ENCODE measurements at regions not wholly inside any gene's neighbourhood (a gene's known extent, or its start where the extent isn't known, plus 50 kb on each side); places are given as distances from the start of the nearest gene placed in this dataset.
"Not testable (repeated sequence)": the region's sequence is repeated elsewhere in the genome, so short reads cannot be mapped to it uniquely, and the experiment has no call there.

DNA sequence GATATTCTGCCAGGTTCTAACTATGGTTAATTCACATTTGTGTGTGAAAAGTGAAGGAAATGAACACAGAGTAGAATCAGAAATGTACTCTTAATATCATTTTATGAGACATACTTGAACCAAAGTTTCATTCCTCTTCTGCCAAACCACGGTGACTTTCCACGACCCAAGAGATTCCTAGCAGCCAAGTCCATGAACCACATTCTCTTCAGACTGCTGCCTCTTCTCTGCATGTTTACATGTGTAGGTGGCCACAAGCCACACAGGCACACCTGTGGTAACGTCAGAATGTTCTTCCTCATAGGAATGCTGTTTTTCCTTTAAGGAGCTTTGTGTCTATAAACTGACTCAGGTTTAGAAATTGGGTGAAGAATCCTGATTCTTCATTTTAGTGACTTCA is 1411.2 kb downstream of the RAPGEF2 start:
- no peak for DNase-seq

- DNase-seq: no peak
These were observed 1420.4 kb downstream of the RAPGEF2 start for GRCh38 chr4:160523231-160523630.

GRCh38 chr4:160537681-160538080 is 1434.8 kb downstream of the RAPGEF2 start:
- no peak for DNase-seq

- DNase-seq: no peak
These were observed 1443.3 kb downstream of the RAPGEF2 start for GRCh38 chr4:160546201-160546600.

GRCh38 chr4:160549951-160550519 is 1447.2 kb downstream of the RAPGEF2 start:
- DNase-seq: not testable (repeated sequence)

DNA sequence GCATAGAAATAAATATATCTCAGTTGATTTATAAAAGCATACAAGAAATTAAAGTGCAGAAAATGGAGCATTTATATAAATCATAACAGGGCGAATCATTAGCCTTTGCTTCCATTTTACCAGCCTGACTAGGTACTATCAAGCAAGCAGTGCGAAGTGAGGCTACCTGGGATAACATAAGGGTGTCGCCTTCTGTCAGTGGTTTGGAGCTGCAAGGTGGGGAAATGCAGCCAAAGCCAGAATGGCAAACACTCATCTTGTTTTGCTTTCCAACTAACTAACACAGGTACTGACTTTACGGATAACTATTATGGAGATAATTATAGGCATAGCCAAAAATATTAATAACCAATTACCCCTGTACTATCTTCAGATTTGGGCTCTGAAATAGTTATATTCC is 1459.8 kb downstream of the RAPGEF2 start:
- no peak for DNase-seq

DNA sequence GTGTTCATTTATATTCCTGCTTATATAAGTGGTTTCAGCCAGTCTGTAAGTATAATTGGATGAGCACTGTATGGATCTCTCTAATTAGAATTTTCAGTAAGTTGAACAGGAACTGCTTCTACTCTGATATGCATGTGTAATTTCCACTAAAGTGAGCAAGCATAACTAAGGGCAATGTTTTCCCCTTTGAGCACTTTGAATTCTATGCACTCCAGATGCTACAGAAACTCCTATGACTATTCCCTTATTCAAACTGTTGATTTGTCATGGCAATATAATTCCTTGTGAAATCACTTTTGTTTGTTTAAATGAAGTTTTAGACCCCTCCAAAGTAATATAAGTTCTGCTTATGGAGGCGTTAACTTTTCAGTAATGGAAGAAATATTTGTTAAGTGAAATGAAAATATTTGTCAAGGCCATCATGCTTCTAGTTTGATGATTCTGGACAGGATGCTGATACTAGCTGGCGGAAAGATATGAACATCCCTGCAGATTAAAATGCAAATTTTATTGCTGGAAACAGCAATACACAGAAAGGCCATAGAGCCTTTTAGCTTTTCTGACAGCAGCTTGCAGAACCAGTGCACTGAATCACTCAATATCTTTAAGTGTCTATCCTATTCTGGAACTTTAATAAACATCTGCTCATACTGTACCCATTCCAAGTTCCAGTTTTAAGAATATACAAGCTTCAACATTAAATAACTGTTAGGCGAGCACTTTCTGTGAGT is 1460.8 kb downstream of the RAPGEF2 start:
- no peak for DNase-seq

DNA sequence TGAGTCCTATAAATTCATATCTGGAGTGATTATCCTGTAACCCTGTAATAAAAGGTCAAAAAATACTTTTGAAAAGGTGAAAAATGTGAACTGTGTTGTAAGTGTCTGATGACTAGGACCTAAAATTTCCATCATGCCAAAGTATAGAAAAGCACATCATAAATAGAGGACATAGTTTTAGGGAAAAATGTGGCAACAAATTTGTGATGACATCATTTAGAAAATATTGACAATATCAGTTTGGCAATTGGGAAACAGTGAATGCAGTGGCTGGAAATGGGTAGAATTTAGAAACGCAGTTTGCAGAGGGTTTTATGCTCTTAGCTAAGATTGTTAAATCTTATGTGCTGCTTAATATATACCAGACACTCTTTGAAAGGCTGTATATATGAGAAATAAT is 1464.8 kb downstream of the RAPGEF2 start:
- no peak for DNase-seq

DNA sequence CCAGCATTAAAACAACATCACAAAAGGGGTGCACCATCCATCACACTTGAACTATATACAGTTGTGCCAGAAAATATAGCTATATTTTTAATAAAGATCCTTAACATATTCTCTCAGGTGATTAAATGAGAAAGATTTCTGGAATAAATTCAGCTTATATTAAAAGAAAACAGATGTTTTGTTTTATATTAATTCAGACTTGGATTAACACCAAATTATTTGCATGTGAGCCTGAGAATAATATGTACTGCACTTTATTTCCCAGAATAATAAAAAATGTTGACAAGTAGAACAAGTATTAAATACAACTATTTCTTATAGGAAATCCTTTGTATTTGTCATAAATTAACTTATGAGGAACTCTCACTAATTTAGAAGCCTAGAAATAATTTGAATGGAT is 1467.4 kb downstream of the RAPGEF2 start:
- no peak for DNase-seq

- DNase-seq: not testable (repeated sequence)
These were observed 1471.4 kb downstream of the RAPGEF2 start for GRCh38 chr4:160574272-160574671.

GRCh38 chr4:160580581-160580980 is 1477.7 kb downstream of the RAPGEF2 start:
- DNase-seq: no peak

GRCh38 chr4:160592258-160592657 is 1489.4 kb downstream of the RAPGEF2 start:
- DNase-seq: no peak

DNA sequence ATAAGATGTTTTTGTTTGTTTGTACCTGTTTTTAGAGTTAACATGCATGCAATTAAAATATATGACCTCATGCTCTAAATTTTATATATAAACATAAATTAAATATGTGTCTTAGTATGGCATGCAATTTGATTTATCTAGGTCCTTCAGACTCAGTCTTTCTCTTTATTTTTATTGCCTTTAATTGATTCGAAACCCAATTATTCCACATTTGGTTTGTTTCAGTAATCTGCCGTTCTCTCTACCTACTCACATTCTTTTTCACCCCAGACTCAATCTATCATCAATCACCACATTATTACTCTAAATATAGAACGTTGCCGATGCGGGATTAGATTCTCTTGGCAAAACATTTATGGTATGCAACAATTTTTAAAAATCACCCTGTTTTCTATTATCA is 1492.8 kb downstream of the RAPGEF2 start:
- DNase-seq: no peak

- DNase-seq: no peak
These were observed 1501.7 kb downstream of the RAPGEF2 start for GRCh38 chr4:160604541-160604940.

DNA sequence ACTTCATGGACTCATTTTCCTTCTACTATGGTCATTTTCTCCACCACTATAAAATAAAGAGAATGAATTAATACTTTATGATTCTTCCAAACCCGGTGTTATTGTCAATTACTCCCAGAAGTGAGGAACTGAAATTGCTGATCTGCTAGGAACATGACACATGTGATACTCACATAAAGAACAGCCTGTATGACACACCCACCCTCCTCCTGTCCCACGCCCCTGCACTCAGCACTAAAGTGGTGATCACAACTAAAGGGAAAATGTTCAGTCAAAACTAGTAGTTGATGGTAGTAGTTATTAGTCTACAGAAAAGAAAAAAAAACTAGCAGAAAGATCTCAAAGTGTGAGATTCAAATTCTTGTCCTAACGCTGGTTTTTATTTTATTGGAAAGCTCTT is 1508.3 kb downstream of the RAPGEF2 start:
- no peak for DNase-seq

GRCh38 chr4:160631044-160631443 is 1528.2 kb downstream of the RAPGEF2 start:
- no peak for DNase-seq

DNA sequence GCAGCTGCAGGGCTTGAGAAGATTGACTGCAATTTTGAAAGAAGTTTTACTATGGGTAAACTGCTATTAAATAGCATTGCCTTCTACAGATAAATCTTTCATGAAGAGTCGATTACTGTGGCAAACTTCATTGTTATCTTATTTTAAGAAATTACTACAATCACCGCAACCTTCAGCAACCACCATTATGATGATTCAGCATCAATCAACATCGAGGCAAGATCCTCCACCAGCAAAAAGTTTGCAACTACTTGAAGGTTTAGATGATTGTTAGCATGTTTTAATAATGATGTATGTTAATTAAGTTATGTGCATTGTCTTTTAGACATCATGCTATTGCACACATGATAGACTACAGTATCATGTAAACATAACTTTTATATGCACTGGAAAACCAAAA is 1511.0 kb downstream of the FSTL5 start:
- DNase-seq: no peak

DNA sequence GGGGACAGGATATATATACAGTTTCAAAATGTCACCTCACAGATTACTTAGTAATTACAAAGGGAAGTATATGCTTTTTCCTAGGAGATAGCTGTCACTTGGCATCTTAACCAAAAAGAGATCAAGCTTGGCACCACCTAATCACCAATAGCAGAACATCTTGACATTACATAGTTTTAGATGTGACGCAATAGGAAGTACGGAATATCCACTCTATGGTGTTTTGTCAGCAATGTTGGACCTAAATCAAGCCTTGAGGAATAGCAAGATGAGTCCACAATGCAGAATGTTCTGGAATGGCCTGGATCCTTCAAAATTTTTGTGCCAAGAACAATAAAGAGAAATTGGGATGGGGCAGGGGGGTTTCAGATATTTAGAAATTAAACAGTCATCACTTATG is 1488.2 kb downstream of the FSTL5 start:
- no peak for DNase-seq

DNA sequence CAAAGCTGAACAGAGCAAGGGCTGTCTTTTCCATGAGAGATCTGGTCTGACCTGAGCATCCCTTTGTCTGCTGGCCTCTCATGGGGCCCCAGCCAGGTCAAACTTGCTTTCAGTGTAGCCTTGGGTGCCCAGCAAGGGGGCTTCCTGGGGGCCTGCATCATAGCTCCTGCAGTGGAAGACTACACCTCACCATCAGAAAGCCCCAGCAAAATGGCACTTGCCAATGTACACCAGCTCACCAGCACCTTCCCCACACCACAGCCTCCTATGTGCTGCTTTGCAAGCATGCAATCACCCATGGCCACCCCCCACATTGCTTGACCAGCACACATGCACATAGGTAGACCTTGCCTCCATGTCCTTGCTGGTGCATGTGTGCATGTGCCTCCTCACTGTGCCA is 1478.1 kb downstream of the FSTL5 start:
- DNase-seq: no peak

- no peak for DNase-seq
These were observed 1462.1 kb downstream of the FSTL5 start for GRCh38 chr4:160701671-160702070.

- DNase-seq: no peak
These were observed 1454.8 kb downstream of the FSTL5 start for GRCh38 chr4:160709026-160709425.

GRCh38 chr4:160709546-160709945 is 1454.3 kb downstream of the FSTL5 start:
- DNase-seq: no peak

DNA sequence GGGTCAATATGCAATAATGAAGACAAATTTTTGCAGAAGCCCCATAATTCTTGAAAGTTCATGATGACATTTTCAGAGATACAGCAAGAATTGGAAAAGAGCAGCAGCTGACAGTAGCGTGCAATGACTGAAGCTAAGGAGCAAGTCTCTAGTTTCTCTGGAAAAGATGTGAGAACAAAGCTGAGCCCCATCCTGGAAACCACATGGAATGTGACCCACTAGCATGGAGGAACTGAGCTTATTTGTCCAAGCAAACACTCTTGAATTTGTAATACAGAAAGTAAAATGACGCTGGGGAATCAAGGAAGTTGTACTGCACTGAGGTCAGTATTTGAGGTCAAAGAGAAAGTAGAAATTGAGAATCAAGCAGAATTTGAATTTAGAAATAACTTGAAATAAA is 1447.2 kb downstream of the FSTL5 start:
- no peak for DNase-seq

DNA sequence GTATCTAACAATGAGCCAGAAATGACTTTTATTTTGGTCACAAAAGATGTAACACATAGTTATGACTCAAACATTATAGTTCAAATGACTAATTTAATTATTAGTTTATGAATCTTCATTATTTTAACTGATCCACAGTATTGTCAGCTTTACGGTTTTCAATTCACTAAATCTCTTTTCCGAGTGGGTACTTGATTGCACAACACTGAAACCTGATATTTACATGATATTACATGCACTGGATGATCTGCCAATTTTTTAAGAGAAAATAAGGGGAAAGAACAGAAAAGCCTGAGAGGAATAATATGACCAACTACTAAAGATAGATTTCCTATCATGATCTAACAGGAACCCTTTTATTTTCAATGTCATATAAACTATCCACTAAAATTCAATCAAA is 1446.0 kb downstream of the FSTL5 start:
- DNase-seq: no peak

DNA sequence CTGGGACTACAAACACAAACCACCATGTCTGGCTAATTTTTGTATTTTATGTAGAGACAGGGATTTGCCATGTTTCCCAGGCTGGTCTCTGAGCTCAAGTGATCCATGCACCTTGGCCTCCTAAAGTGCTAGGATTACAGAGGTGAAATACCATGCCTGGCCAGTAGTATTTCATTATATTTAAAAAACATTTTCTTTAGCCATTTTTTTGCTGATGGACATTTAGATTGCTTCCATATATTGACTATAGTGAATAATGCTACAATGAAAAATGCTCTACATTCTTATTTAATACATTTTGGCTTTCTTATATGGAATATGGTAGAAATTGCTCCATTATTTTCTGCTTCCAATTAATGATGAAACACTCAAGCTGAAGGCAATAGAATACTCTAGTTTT is 1439.7 kb downstream of the FSTL5 start:
- no peak for DNase-seq

Measured in T-helper 2 cell (primary cell).